Mucosa of rectum (tissue), 2 donors: ENCODE measurements at regions not wholly inside any gene's neighbourhood (a gene's known extent, or its start where the extent isn't known, plus 50 kb on each side); places are given as distances from the start of the nearest gene placed in this dataset.

Experiments used
- H3K27ac ChIP-seq, 2 donors: one replicate each; pipeline ENCODE4 v1.7.0; 2013; ENCODE audit warnings: inconsistent platforms in 2 of 2, low read depth in 2 of 2, low read length in 2 of 2
- H3K27me3 ChIP-seq, 2 donors: one replicate each; pipeline ENCODE4 v1.7.0; 2013; ENCODE audit warnings: low read length in 2 of 2; ENCODE audit not compliant: control insufficient read depth in 2 of 2, insufficient read depth in 2 of 2
- H3K36me3 ChIP-seq, 2 donors: one replicate each; pipeline ENCODE4 v1.7.0; 2013; ENCODE audit warnings: low read length in 2 of 2; ENCODE audit not compliant: control insufficient read depth in 2 of 2, insufficient read depth in 2 of 2
- H3K4me1 ChIP-seq, 2 donors: one replicate each; pipeline ENCODE4 v1.7.0; 2013; ENCODE audit warnings: low read length in 2 of 2, mild to moderate bottlenecking in 1 of 2; ENCODE audit not compliant: control insufficient read depth in 2 of 2, insufficient read depth in 2 of 2
- H3K4me3 ChIP-seq, 2 donors: one replicate each; pipeline ENCODE4 v1.7.0; 2013; ENCODE audit warnings: low read length in 2 of 2
- H3K9ac ChIP-seq, 2 donors: one replicate each; pipeline ENCODE4 v1.7.0; 2013; ENCODE audit warnings: low read length in 2 of 2, low read depth in 1 of 2, mild to moderate bottlenecking in 1 of 2
- H3K9me3 ChIP-seq, 2 donors: one replicate each; pipeline ENCODE4 v1.7.0; 2013; ENCODE audit warnings: low read length in 2 of 2; ENCODE audit not compliant: control insufficient read depth in 2 of 2
- donor health status: healthy.
- donor health status: Normal muscosa, but diverticular disease.

GRCh38 chr15:93278006-93278405 lies 189.0 kb upstream of the RGMA start:
- Histone ChIP-seq H3K9ac (no peak overlapping the region), H3K4me1 (no peaks in the 10 kb centered on the region), H3K27me3 (peaks cover 0 to 3% of the 10 kb centered on the region in 2 donors), H3K36me3 (no peaks in the 10 kb centered on the region), H3K4me3 (no peak overlapping the region), H3K27ac (no peak overlapping the region), H3K9me3 (no peaks in the 10 kb centered on the region)

- Histone ChIP-seq H3K9me3 (no peaks in the 10 kb centered on the region), H3K4me1 (no peaks in the 10 kb centered on the region), H3K4me3 (no peak overlapping the region), H3K36me3 (no peaks in the 10 kb centered on the region), H3K27ac (no peak overlapping the region), H3K9ac (no peak overlapping the region), H3K27me3 (no peaks in the 10 kb centered on the region)
Measured at GRCh38 chr15:93274257-93274656, 185.2 kb upstream of the RGMA start.

- Histone ChIP-seq H3K4me1 (no peaks in the 10 kb centered on the region), H3K9ac (no peak overlapping the region), H3K27me3 (no peaks in the 10 kb centered on the region), H3K36me3 (no peaks in the 10 kb centered on the region), H3K9me3 (no peaks in the 10 kb centered on the region), H3K27ac (no peak overlapping the region), H3K4me3 (no peak overlapping the region)
Measured at GRCh38 chr15:93271871-93272270, 182.9 kb upstream of the RGMA start.

- Histone ChIP-seq H3K4me3 (no peak overlapping the region), H3K27ac (no peak overlapping the region), H3K27me3 (no peaks in the 10 kb centered on the region), H3K9me3 (no peaks in the 10 kb centered on the region), H3K4me1 (no peaks in the 10 kb centered on the region), H3K9ac (no peak overlapping the region), H3K36me3 (no peaks in the 10 kb centered on the region)
Measured at GRCh38 chr15:93270937-93271467, 182.0 kb upstream of the RGMA start.

- Histone ChIP-seq H3K27me3 (no peaks in the 10 kb centered on the region), H3K4me3 (no peak overlapping the region), H3K4me1 (no peaks in the 10 kb centered on the region), H3K9ac (no peak overlapping the region), H3K27ac (no peak overlapping the region), H3K36me3 (no peaks in the 10 kb centered on the region), H3K9me3 (no peaks in the 10 kb centered on the region)
Measured at GRCh38 chr15:93268066-93268465, 179.1 kb upstream of the RGMA start.

GRCh38 chr15:93266291-93266690 lies 177.3 kb upstream of the RGMA start:
- H3K4me3 ChIP-seq: no peak overlapping the region
- no peak overlapping the region for H3K27ac ChIP-seq
- H3K4me1 ChIP-seq: no peaks in the 10 kb centered on the region
- no peak overlapping the region for H3K9ac ChIP-seq
- no peaks in the 10 kb centered on the region for H3K27me3 ChIP-seq
- no peaks in the 10 kb centered on the region for H3K9me3 ChIP-seq
- no peaks in the 10 kb centered on the region for H3K36me3 ChIP-seq

GRCh38 chr15:93265111-93265556 lies 176.1 kb upstream of the RGMA start:
- H3K27me3 ChIP-seq: no peaks in the 10 kb centered on the region
- no peak overlapping the region for H3K4me3 ChIP-seq
- no peaks in the 10 kb centered on the region for H3K4me1 ChIP-seq
- no peak overlapping the region for H3K9ac ChIP-seq
- no peaks in the 10 kb centered on the region for H3K9me3 ChIP-seq
- no peaks in the 10 kb centered on the region for H3K36me3 ChIP-seq
- H3K27ac ChIP-seq: no peak overlapping the region

GRCh38 chr15:93261845-93262244 lies 172.8 kb upstream of the RGMA start:
- H3K27me3 ChIP-seq: peaks cover 0 to 1% of the 10 kb centered on the region in 2 donors
- no peak overlapping the region for H3K9ac ChIP-seq
- no peak overlapping the region for H3K4me3 ChIP-seq
- no peaks in the 10 kb centered on the region for H3K36me3 ChIP-seq
- no peaks in the 10 kb centered on the region for H3K4me1 ChIP-seq
- H3K27ac ChIP-seq: no peak overlapping the region
- H3K9me3 ChIP-seq: no peaks in the 10 kb centered on the region

- Histone ChIP-seq H3K27ac (no peak overlapping the region), H3K9ac (no peak overlapping the region), H3K36me3 (no peaks in the 10 kb centered on the region), H3K9me3 (no peaks in the 10 kb centered on the region), H3K27me3 (peaks cover 0 to 1% of the 10 kb centered on the region in 2 donors), H3K4me3 (no peak overlapping the region), H3K4me1 (no peaks in the 10 kb centered on the region)
Measured at GRCh38 chr15:93257920-93258319, 168.9 kb upstream of the RGMA start.

GRCh38 chr15:93253681-93254080 lies 164.7 kb upstream of the RGMA start:
- Histone ChIP-seq H3K27me3 (peaks cover 0 to 1% of the 10 kb centered on the region in 2 donors), H3K27ac (no peak overlapping the region), H3K9me3 (no peaks in the 10 kb centered on the region), H3K4me3 (no peak overlapping the region), H3K36me3 (no peaks in the 10 kb centered on the region), H3K4me1 (no peaks in the 10 kb centered on the region), H3K9ac (no peak overlapping the region)

GRCh38 chr15:93252780-93253179 lies 163.8 kb upstream of the RGMA start:
- H3K4me1 ChIP-seq: no peaks in the 10 kb centered on the region
- H3K4me3 ChIP-seq: no peak overlapping the region
- H3K27ac ChIP-seq: no peak overlapping the region
- H3K9me3 ChIP-seq: no peaks in the 10 kb centered on the region
- H3K36me3 ChIP-seq: no peaks in the 10 kb centered on the region
- peaks cover 0 to 1% of the 10 kb centered on the region in 2 donors for H3K27me3 ChIP-seq
- H3K9ac ChIP-seq: no peak overlapping the region
